HG03066 (cell line): ENCODE measurements at regions not wholly inside any gene's neighbourhood (a gene's known extent, or its start where the extent isn't known, plus 50 kb on each side); places are given as distances from the start of the nearest gene placed in this dataset.

ENCODE experiments used
- ATAC-seq: cut with Tn5 transposase; IDR thresholded peaks from one replicate; pipeline ENCODE4 v1.9.1; 2021; ENCODE audit warnings: low read depth; ENCODE audit not compliant: unreplicated experiment

GRCh38 chr11:8740129-8740528 is 57.5 kb downstream of the RPL27A start:
- no peak for ATAC-seq

DNA sequence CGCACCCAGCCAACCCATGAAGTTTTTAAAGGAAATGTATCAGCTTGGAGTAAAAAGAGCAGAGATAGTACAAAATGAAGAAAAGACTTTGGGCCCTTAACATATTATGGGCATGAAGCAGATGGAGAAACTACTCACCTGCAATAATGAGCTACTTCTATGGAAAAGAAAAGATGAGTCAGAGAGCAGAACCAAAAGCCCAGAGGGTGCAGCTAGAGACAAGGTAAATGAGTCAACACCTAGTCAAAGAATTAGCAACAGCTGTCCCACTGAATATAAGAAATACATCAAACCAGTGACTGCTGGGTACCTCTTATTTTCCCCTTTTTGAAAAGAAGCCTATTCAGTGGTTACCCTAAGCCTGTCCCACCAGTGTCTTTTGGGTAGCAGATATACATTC is 61.8 kb downstream of the RPL27A start:
- ATAC-seq, result no peak

GRCh38 chr11:8745431-8746253 is 63.0 kb downstream of the RPL27A start:
- ATAC-seq, result no peak

GRCh38 chr11:8746331-8746974 is 63.9 kb downstream of the RPL27A start:
- ATAC-seq, result no peak

GRCh38 chr11:8747173-8747572 is 64.6 kb downstream of the RPL27A start:
- no peak for ATAC-seq

DNA sequence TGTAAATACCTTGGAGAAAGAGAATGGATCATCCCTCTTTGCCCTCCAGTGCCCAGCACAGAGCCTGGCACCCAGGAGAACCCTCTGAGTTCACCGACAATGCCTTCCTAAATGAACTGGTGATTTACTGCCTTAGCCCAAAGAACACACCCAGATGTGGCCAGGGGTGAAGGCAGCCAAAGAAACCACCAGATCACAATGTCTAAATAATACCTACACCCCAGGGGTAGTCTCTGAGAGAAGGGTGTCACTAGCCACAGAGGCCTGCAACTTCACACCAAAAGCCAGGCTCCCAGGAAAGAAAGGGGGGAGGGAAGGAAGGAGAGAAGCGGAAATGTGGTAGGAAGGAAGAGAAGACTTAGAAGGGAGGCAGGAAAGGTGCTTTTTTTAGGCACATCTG is 65.7 kb downstream of the RPL27A start:
- no peak for ATAC-seq

DNA sequence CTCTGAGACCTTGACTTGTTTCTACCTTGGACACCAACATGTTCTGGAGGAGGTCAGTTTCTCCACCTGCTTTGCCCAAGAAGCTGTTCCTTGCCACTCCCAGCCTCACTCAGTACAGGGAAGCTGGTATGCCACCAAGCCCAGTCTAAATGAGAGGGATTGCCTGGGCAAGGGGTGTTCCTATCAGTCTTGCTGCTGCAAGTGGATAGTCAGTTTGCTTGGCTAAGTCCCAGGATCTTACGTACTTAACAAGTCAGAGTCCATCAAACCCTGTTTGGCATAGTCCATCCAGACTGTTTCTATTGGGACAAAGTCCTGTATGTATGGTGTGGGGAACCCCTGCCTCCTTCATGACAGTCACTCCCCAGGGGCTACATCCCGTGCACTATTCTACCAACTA is 66.6 kb downstream of the RPL27A start:
- no peak for ATAC-seq

- ATAC-seq, result no peak
These were observed 71.6 kb downstream of the RPL27A start for GRCh38 chr11:8754241-8754640.

- no peak for ATAC-seq
These were observed 73.6 kb downstream of the RPL27A start for GRCh38 chr11:8756201-8756600.

DNA sequence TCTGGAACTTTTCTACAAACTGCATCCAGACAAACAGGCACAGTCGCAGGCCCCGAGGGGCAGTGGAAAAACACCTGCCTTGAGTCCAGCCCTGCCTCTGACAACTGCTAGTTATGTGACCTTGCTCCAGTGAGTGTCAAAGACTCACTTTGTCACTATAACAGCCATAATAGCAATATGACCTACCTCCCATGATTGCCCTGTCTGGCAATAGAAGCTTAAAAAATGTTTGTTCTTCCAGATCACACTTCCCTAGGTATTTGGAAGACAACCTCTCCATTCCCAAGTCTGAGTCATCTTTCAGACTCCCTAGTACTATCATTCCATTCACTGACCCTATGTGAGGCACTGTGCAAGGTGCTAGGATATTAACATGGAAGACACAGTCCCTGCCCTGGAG is 74.5 kb downstream of the RPL27A start:
- no peak for ATAC-seq

DNA sequence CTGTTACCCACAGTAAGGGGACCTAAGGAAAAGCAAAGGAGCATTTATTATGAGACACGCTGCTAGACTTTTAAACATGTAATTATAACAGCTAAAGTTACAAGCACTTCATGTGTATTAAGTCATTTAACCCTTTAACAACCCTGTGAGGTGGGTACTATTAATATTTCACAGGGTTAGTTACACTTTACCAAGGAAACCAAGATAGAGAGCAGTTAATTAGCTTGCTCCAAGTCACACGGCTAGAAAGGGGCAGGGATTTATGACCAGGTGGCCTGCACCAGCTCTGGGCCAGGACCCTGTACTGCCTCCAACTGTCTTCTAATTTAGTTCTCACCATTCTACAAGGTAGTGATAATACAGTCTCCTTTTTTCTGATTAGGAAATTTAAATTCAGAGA is 74.9 kb downstream of the RPL27A start:
- no peak for ATAC-seq

GRCh38 chr11:8758619-8759169 is 76.1 kb downstream of the RPL27A start:
- no peak for ATAC-seq

- no peak for ATAC-seq
These were observed 77.0 kb downstream of the RPL27A start for GRCh38 chr11:8759634-8760033.

DNA sequence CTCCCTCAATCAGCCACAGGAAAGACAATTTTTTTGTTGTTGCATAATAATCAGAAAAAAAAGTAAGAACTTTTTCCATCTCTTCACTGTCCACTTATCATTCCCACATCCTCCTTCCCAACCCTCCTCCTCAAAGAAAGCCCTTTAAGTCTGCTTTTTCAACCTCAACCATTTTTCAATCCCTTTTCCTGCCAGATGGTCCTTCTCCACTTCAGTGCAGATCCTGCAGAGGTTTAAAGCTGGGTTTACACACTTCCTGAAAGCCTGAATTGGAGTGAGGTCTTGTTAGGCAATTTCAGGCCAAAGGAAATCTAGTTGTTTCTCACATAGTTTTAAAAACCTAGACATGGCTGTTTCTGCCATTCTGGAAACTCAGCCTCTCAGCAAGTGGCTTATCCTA is 78.3 kb downstream of the RPL27A start:
- no peak for ATAC-seq

GRCh38 chr11:8763070-8763685 is 80.6 kb downstream of the RPL27A start:
- ATAC-seq, result no peak

DNA sequence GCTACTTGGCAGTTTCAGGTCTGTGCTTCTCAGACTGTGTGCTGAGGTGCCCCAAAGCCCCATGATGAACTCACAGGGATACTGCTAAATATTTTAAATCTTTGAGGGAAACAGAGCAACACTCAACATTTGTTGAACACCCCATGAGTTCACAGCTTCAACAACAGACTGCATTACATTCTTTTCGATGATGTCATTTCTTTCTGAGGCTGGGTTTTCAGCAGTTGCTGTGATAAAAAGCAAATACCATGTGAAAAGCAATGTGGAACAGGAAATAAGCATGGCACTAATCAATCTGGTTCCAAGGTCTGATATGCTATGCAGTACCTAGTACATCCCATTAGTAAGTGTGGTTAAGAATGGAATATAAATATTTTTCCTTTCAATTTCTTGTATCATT is 82.7 kb downstream of the RPL27A start:
- no peak for ATAC-seq

- no peak for ATAC-seq
These were observed 83.7 kb downstream of the RPL27A start for GRCh38 chr11:8766043-8766987.

DNA sequence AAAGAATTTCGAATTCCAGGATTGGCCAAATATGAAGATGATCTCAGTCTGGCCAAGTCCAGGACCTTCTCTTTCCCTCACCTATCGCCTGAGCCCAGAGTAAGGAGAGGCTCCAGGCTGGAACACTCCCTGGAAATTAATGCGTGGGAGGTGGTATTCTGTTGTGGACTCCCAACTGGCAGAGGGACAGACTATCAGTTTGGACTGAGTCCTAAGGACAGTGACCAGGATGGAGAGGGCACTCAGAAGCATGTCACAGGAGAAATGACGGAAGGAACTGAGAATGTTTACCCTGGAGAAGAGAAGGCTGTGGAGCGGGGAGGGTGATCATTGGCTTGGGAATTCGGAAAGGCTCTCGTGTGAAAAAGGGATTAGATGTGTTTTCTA is 84.4 kb downstream of the RPL27A start:
- no peak for ATAC-seq

- no peak for ATAC-seq
These were observed 85.0 kb downstream of the RPL27A start for GRCh38 chr11:8767466-8768142.
